Loucy (cell line): ENCODE measurements at regions not wholly inside any gene's neighbourhood (a gene's known extent, or its start where the extent isn't known, plus 50 kb on each side); places are given as distances from the start of the nearest gene placed in this dataset.

Experiments
- H2AFZ ChIP-seq: fragments of 200-600 bp; sonication (generic); 2 replicates; pipeline ENCODE4 v1.6.0; 2016; ENCODE audit warnings: antibody characterized with exemption, mild to moderate bottlenecking, low read length, moderate library complexity
- H3F3A ChIP-seq: fragments of 200-600 bp; 2 replicates; pipeline ENCODE4 v1.6.0; 2016; ENCODE audit warnings: antibody characterized with exemption, low read depth, mild to moderate bottlenecking
- H3K27me3 ChIP-seq: fragments of 200-600 bp; sonication (generic); 2 replicates; pipeline ENCODE4 v1.6.1; 2014; ENCODE audit warnings: low read length, mild to moderate bottlenecking; ENCODE audit not compliant: insufficient read depth, poor library complexity, severe bottlenecking
- H3K36me3 ChIP-seq: fragments of 200-600 bp; sonication (generic); 2 replicates; pipeline ENCODE4 v1.6.1; 2016; ENCODE audit warnings: low read length; ENCODE audit not compliant: insufficient read depth
- H3K4me1 ChIP-seq: fragments of 200-600 bp; sonication (generic); 2 replicates; pipeline ENCODE4 v1.5.1; 2014; ENCODE audit warnings: low read length, mild to moderate bottlenecking; ENCODE audit not compliant: insufficient read depth, poor library complexity, severe bottlenecking
- H3K4me2 ChIP-seq: fragments of 200-600 bp; sonication (generic); 2 replicates; pipeline ENCODE4 v1.6.0; 2014; ENCODE audit warnings: antibody characterized with exemption, low read length, low read depth, mild to moderate bottlenecking; ENCODE audit not compliant: poor library complexity, severe bottlenecking
- H3K4me3 ChIP-seq: fragments of 200-600 bp; sonication (generic); 2 replicates; pipeline ENCODE4 v1.5.1; 2014; ENCODE audit warnings: low read length, mild to moderate bottlenecking, mixed read lengths; ENCODE audit not compliant: poor library complexity, severe bottlenecking
- H3K79me2 ChIP-seq: fragments of 200-600 bp; sonication (generic); 2 replicates; pipeline ENCODE4 v1.6.1; 2014; ENCODE audit warnings: low read length; ENCODE audit not compliant: insufficient read depth
- H3K9ac ChIP-seq: fragments of 200-600 bp; sonication (generic); 2 replicates; pipeline ENCODE4 v1.6.0; 2014; ENCODE audit warnings: mild to moderate bottlenecking, low read depth, low read length, moderate library complexity; ENCODE audit not compliant: poor library complexity, severe bottlenecking
- H3K9me2 ChIP-seq: fragments of 200-600 bp; sonication (generic); replicated peaks from 2 replicates; pipeline ENCODE4 v1.6.1; 2016; ENCODE audit warnings: low read depth, low read length, mixed read lengths
- H3K9me3 ChIP-seq: fragments of 200-600 bp; sonication (generic); 2 replicates; pipeline ENCODE4 v1.6.1; 2014; ENCODE audit warnings: mild to moderate bottlenecking, antibody characterized with exemption, low read length, low read depth; ENCODE audit not compliant: insufficient read depth
- H4K20me1 ChIP-seq: fragments of 200-600 bp; sonication (generic); 2 replicates; pipeline ENCODE4 v1.6.0; 2014; ENCODE audit warnings: antibody characterized with exemption, low read length, mild to moderate bottlenecking; ENCODE audit not compliant: insufficient read depth, poor library complexity, severe bottlenecking
- CTCF ChIP-seq: fragments of 200-600 bp; sonication (generic); conservative IDR thresholded peaks from 2 replicates; pipeline ENCODE4 v1.5.1; 2014; ENCODE audit warnings: mild to moderate bottlenecking, antibody characterized with exemption, low read length
- EZH2phosphoT487 ChIP-seq: fragments of 200-600 bp; IDR thresholded peaks from 2 replicates; pipeline ENCODE4 v1.6.1; 2018; ENCODE audit warnings: antibody characterized with exemption, mild to moderate bottlenecking, moderate library complexity, borderline replicate concordance

- Histone ChIP-seq H3K9me3 (no peaks in the 10 kb centered on the region), H3K27me3 (no peaks in the 10 kb centered on the region), H4K20me1 (no peaks in the 10 kb centered on the region), H3K9me2 (no peaks in the 10 kb centered on the region), H3K9ac (no peak overlapping the region), H2AFZ (no peak overlapping the region), H3K79me2 (no peaks in the 10 kb centered on the region), H3K36me3 (no peaks in the 10 kb centered on the region), H3K4me3 (no peak overlapping the region), H3K4me1 (no peaks in the 10 kb centered on the region), H3F3A (no peaks in the 10 kb centered on the region), H3K4me2 (no peak overlapping the region)
- no peak for TF ChIP-seq CTCF
- no peak for TF ChIP-seq EZH2phosphoT487
These were observed 73.8 kb downstream of the TMEM18 start for GRCh38 chr2:603427-603826.

DNA sequence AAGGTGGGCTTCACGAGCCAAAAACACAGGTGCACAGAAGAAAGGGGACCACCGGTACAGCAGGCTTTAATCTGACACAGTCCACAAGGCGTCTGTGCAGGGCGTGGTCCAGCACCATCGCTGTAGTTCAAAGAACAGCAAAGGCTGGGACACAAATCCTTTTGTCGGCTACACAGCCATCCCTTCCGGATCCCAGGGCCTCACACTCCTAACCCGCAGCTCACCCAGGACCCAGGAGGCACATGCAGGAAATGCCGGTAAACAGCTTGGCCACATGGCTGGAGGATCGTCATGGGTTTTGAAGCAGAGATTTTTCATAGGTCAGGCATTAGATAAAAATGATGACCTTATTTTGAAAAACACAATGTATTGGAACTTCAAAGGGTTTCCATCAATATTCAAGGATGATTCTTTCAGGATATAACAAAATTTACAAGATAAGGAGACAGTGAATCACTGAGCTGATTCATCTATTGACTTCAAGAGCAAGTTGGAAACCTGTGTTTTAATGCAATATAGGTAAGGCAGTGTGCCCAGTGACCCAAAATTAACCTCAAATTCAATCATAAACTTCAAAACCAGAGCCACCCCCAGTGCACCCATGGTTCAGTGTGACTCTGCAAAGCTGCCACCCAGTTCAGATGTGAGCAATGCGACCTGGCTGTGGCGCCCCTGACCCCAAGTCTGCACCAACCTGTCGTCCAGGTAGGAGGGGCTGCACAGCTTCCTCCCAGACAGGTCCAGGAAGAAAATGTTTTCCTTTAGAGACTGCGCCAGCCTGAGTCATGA lies 74.4 kb downstream of the TMEM18 start:
- Histone ChIP-seq H3K27me3 (no peaks in the 10 kb centered on the region), H3K9ac (no peak overlapping the region), H4K20me1 (no peaks in the 10 kb centered on the region), H3K4me1 (no peaks in the 10 kb centered on the region), H2AFZ (no peak overlapping the region), H3K9me2 (no peaks in the 10 kb centered on the region), H3K4me3 (no peak overlapping the region), H3K4me2 (no peak overlapping the region), H3K79me2 (no peaks in the 10 kb centered on the region), H3F3A (no peaks in the 10 kb centered on the region), H3K9me3 (no peaks in the 10 kb centered on the region), H3K36me3 (no peaks in the 10 kb centered on the region)
- TF ChIP-seq CTCF, result no peak
- no peak for TF ChIP-seq EZH2phosphoT487

DNA sequence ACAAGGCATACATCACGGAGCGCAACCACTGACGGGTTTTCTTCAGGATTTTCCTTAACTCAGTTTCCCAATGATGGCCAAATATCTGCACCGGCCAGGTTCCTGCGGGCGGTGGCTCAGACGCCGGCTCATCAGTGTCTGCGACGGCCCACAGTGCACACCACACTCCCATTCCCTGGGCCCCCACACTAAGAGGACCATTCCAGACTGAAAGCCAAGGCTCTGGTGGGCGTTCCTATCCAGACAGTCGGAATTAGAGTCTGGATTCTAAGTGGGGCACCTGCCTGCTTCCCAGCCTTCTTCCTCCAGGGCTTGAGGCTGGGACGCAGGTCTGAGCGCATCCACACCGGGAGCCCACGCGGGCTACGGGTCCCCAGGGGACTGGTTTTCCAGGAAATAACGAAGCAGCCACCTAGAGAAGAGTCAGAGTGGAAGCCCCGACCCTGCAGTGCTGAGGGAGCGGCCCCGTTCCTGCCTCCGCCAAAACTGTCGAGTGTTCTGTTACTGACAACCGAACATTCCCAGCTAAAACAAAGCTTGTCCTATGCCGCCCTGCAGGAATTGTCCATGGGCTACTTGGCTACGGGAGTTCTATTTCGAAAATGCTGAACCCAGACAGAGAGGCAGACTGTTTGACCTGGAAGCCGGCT lies 75.3 kb downstream of the TMEM18 start:
- Histone ChIP-seq H3K4me2 (no peak overlapping the region), H3K36me3 (no peaks in the 10 kb centered on the region), H3K9ac (no peak overlapping the region), H3K4me1 (no peaks in the 10 kb centered on the region), H2AFZ (no peak overlapping the region), H3K9me3 (no peaks in the 10 kb centered on the region), H3K4me3 (no peak overlapping the region), H4K20me1 (no peaks in the 10 kb centered on the region), H3K79me2 (no peaks in the 10 kb centered on the region), H3K27me3 (no peaks in the 10 kb centered on the region), H3K9me2 (no peaks in the 10 kb centered on the region), H3F3A (no peaks in the 10 kb centered on the region)
- no peak for TF ChIP-seq CTCF
- no peak for TF ChIP-seq EZH2phosphoT487
